ENCODE measurements at regions not wholly inside any gene's neighbourhood (a gene's known extent, or its start where the extent isn't known, plus 50 kb on each side); places are given as distances from the start of the nearest gene placed in this dataset.
A peak's percentile ranks its signal among the peaks of the same experiment; 100 is the strongest.

GRCh38 chr6:94510877-94511276, 1066.5 kb upstream of the MANEA start:
- DNase-seq = no peak

- DNase-seq = no peak
Measured at GRCh38 chr6:94501516-94501915, 1075.8 kb upstream of the MANEA start.

- no peak for DNase-seq
Measured at GRCh38 chr6:94498099-94498498, 1078.7 kb upstream of the EPHA7 start.

- DNase-seq = no peak
Measured at GRCh38 chr6:94494500-94494899, 1075.1 kb upstream of the EPHA7 start.

- DNase-seq = no peak
Measured at GRCh38 chr6:94487371-94487770, 1068.0 kb upstream of the EPHA7 start.

GRCh38 chr6:94478133-94479005, 1059.0 kb upstream of the EPHA7 start:
- DNase-seq = peak; percentile 54 to 72

GRCh38 chr6:94468830-94469229, 1049.5 kb upstream of the EPHA7 start:
- DNase-seq = peak; percentile 4 to 13

- no peak for DNase-seq
Measured at GRCh38 chr6:94464018-94464510, 1044.7 kb upstream of the EPHA7 start.

GRCh38 chr6:94463306-94463705, 1043.9 kb upstream of the EPHA7 start:
- no peak for DNase-seq

- DNase-seq = no peak
Measured at GRCh38 chr6:94462231-94462630, 1042.9 kb upstream of the EPHA7 start.

- DNase-seq = no peak
Measured at GRCh38 chr6:94456266-94456665, 1036.9 kb upstream of the EPHA7 start.

- DNase-seq = no peak
Measured at GRCh38 chr6:94454231-94454630, 1034.9 kb upstream of the EPHA7 start.

GRCh38 chr6:94446120-94446519, 1026.8 kb upstream of the EPHA7 start:
- DNase-seq = no peak

GRCh38 chr6:94443701-94444100, 1024.3 kb upstream of the EPHA7 start:
- no peak for DNase-seq

- no peak for DNase-seq
Measured at GRCh38 chr6:94424692-94425091, 1005.3 kb upstream of the EPHA7 start.

- no peak for DNase-seq
Measured at GRCh38 chr6:94417363-94417762, 998.0 kb upstream of the EPHA7 start.

GRCh38 chr6:94414041-94414440, 994.7 kb upstream of the EPHA7 start:
- no peak for DNase-seq

GRCh38 chr6:94401311-94401710, 982.0 kb upstream of the EPHA7 start:
- no peak for DNase-seq

- no peak for DNase-seq
Measured at GRCh38 chr6:94394822-94395221, 975.5 kb upstream of the EPHA7 start.

- DNase-seq = no peak
Measured at GRCh38 chr6:94389218-94389617, 969.9 kb upstream of the EPHA7 start.

GRCh38 chr6:94377835-94378234, 958.5 kb upstream of the EPHA7 start:
- DNase-seq = no peak

- DNase-seq = no peak
Measured at GRCh38 chr6:94376876-94377275, 957.5 kb upstream of the EPHA7 start.

- no peak for DNase-seq
Measured at GRCh38 chr6:94372229-94372628, 952.9 kb upstream of the EPHA7 start.

GRCh38 chr6:94367316-94367715, 948.0 kb upstream of the EPHA7 start:
- DNase-seq = no peak
